Stomach (tissue), 8 donors: ENCODE measurements at regions not wholly inside any gene's neighbourhood (a gene's known extent, or its start where the extent isn't known, plus 50 kb on each side); places are given as distances from the start of the nearest gene placed in this dataset.

Source experiments
- DNase-seq, 2 donors: peaks; one replicate each; pipeline versions ENCODE4 v3.0.0 to v3.0.0-alpha.2; 2013 to 2019
- H3K27ac ChIP-seq, 5 donors: fragments of 200-600 bp in 4 of 5; sonication (generic) in 4 of 5; one replicate each; pipeline ENCODE4 v1.5.1; 2013 to 2019; ENCODE audit warnings: mild to moderate bottlenecking in 1 of 5, moderate library complexity in 1 of 5
- H3K27me3 ChIP-seq, 3 donors: fragments of 200-600 bp; sonication (generic); one replicate each; pipeline ENCODE4 v1.5.1; 2017 to 2019; ENCODE audit warnings: mixed run types in 1 of 3
- H3K36me3 ChIP-seq, 4 donors: fragments of 200-600 bp; sonication (generic); 1 replicate in 3 of 4; 2 replicates in 1 of 4; pipeline ENCODE4 v1.5.1; 2016 to 2019
- H3K4me1 ChIP-seq, 4 donors: fragments of 200-600 bp; sonication (generic); one replicate each; pipeline ENCODE4 v1.5.1; 2016 to 2019
- H3K4me3 ChIP-seq, 4 donors: fragments of 200-600 bp; sonication (generic) in 3 of 4; one replicate each; pipeline ENCODE4 v1.5.1; 2016 to 2019; ENCODE audit warnings: mild to moderate bottlenecking in 1 of 4
- H3K9me3 ChIP-seq, 4 donors: fragments of 200-600 bp; sonication (generic); one replicate each; pipeline ENCODE4 v1.5.1; 2016 to 2019
- CTCF ChIP-seq, 7 experiments: fragments of 450-650 bp in 4 of 7; fragments of 200-600 bp in 3 of 7; sonication (generic) in 3 of 7; IDR thresholded peaks; one replicate each; pipeline ENCODE4 v1.5.1; 2016 to 2019; ENCODE audit warnings: antibody characterized with exemption in 7 of 7, control low read depth in 2 of 7, mild to moderate bottlenecking in 1 of 7
- EP300 ChIP-seq: sonication (generic); formaldehyde crosslinking; IDR thresholded peaks from one replicate; pipeline ENCODE4 v1.6.1; 2017; ENCODE audit warnings: antibody characterized with exemption
- POLR2A ChIP-seq, 4 donors: fragments of 450-650 bp; IDR thresholded peaks; one replicate each; pipeline ENCODE4 v1.6.1; 2016; ENCODE audit warnings: antibody characterized with exemption in 4 of 4, control low read depth in 2 of 4, mild to moderate bottlenecking in 1 of 4, moderate library complexity in 1 of 4
- POLR2AphosphoS5 ChIP-seq, 3 donors: sonication (generic); formaldehyde crosslinking; IDR thresholded peaks; one replicate each; pipeline ENCODE4 v1.6.1; 2016; ENCODE audit warnings: antibody characterized with exemption in 3 of 3
- WGBS, 5 donors: extraction: QIAGEN DNeasy Blood & Tissue Kit in 3 of 5; methylation state at CpG; one replicate each; pipeline versions ENCODE4 v1.1.5 to v1.1.7; 2013 to 2018; 5-methylcytosine and 5-hydroxymethylcytosine counted together
- intact Hi-C: fragments of 100-400 bp; cut with DNase I; formaldehyde crosslinking; loops from one replicate; pipeline ENCODE4 v1.15.1; 2023; ENCODE audit warnings: low total_unique reads
- donor health status: healthy with polysubstance abuse.
- donor health status: Bipolar disorder and iron deficiency.
- donor health status: healthy.

GRCh38 chr4:126230269-126230668, 915.5 kb downstream of the FAT4 start:
- DNase-seq: peak in 1 of 2 donors; percentile 6
- Histone ChIP-seq H3K27me3 (no peaks in the 10 kb centered on the region), H3K9me3 (peaks cover 0 to 4% (median 2%) of the 10 kb centered on the region in 4 donors), H3K27ac (no peak overlapping the region), H3K36me3 (no peaks in the 10 kb centered on the region), H3K4me3 (no peak overlapping the region), H3K4me1 (no peaks in the 10 kb centered on the region)
- intact Hi-C loops: loop anchor here (5.0 kb wide), 1 partner anchor 178 kb away; no protein-coding TSS in a partner anchor
- 87 to 95% (median 93%) methylated on average over 1 of the region's 1 CpG for WGBS, 5 donors
- TF ChIP-seq POLR2A (IDR thresholded peaks at IDR 0.05) (no peak), POLR2AphosphoS5 (IDR thresholded peaks at IDR 0.05) (no peak), CTCF (IDR thresholded peaks at IDR 0.05) (no peak), EP300 (no peak)

GRCh38 chr4:126233483-126233882, 918.7 kb downstream of the FAT4 start:
- 89 to 95% (median 91%) methylated on average over 2 of the region's 2 CpGs for WGBS, 5 donors
- H3K27ac ChIP-seq: no peak overlapping the region
- intact Hi-C loops: loop anchor here (5.0 kb wide), 1 partner anchor 181 kb away; no protein-coding TSS in a partner anchor
- H3K36me3 ChIP-seq: no peaks in the 10 kb centered on the region
- no peak for DNase-seq
- H3K9me3 ChIP-seq: peaks cover 0 to 15% (median 9%) of the 10 kb centered on the region in 4 donors
- no peaks in the 10 kb centered on the region for H3K27me3 ChIP-seq
- H3K4me3 ChIP-seq: no peak overlapping the region
- no peaks in the 10 kb centered on the region for H3K4me1 ChIP-seq
- TF ChIP-seq POLR2AphosphoS5 (IDR thresholded peaks at IDR 0.05) (no peak), POLR2A (IDR thresholded peaks at IDR 0.05) (no peak), CTCF (IDR thresholded peaks at IDR 0.05) (no peak), EP300 (no peak)

GRCh38 chr4:126238013-126238412, 923.3 kb downstream of the FAT4 start:
- H3K27me3 ChIP-seq: no peaks in the 10 kb centered on the region
- H3K4me3 ChIP-seq: no peak overlapping the region
- no peak for DNase-seq
- H3K9me3 ChIP-seq: peaks cover 0 to 15% (median 9%) of the 10 kb centered on the region in 4 donors
- no peaks in the 10 kb centered on the region for H3K36me3 ChIP-seq
- H3K4me1 ChIP-seq: no peaks in the 10 kb centered on the region
- intact Hi-C loops: no loop called here
- no peak overlapping the region for H3K27ac ChIP-seq
- TF ChIP-seq POLR2AphosphoS5 (IDR thresholded peaks at IDR 0.05): no peak

- TF ChIP-seq POLR2A (IDR thresholded peaks at IDR 0.05) (no peak), CTCF (IDR thresholded peaks at IDR 0.05) (no peak), POLR2AphosphoS5 (IDR thresholded peaks at IDR 0.05) (no peak), EP300 (no peak)
- no peak for DNase-seq
- 83 to 93% (median 85%) methylated on average over 2 of the region's 2 CpGs for WGBS, 5 donors
- Histone ChIP-seq H3K4me3 (no peak overlapping the region), H3K27me3 (no peaks in the 10 kb centered on the region), H3K27ac (no peak overlapping the region), H3K9me3 (peaks cover 0 to 5% (median 2%) of the 10 kb centered on the region in 4 donors), H3K36me3 (no peaks in the 10 kb centered on the region), H3K4me1 (no peaks in the 10 kb centered on the region)
- intact Hi-C loops: no loop called here
Observed at GRCh38 chr4:126241634-126242033, 926.9 kb downstream of the FAT4 start.

GRCh38 chr4:126242679-126243390, 928.1 kb downstream of the FAT4 start:
- Histone ChIP-seq H3K4me1 (no peaks in the 10 kb centered on the region), H3K36me3 (no peaks in the 10 kb centered on the region), H3K4me3 (no peak overlapping the region), H3K27ac (no peak overlapping the region), H3K9me3 (peaks cover 0 to 5% (median 2%) of the 10 kb centered on the region in 4 donors), H3K27me3 (no peaks in the 10 kb centered on the region)
- 66 to 73% (median 71%) methylated on average over 7 of the region's 7 CpGs for WGBS, 5 donors
- intact Hi-C loops: no loop called here
- DNase-seq: peak in 1 of 2 donors; percentile 22
- TF ChIP-seq POLR2A (IDR thresholded peaks at IDR 0.05): no peak
- no peak for TF ChIP-seq POLR2AphosphoS5 (IDR thresholded peaks at IDR 0.05)
- TF ChIP-seq CTCF (IDR thresholded peaks at IDR 0.05): no peak
- no peak for TF ChIP-seq EP300
